ENCODE measurements at regions not wholly inside any gene's neighbourhood (a gene's known extent, or its start where the extent isn't known, plus 50 kb on each side); places are given as distances from the start of the nearest gene placed in this dataset.

DNA sequence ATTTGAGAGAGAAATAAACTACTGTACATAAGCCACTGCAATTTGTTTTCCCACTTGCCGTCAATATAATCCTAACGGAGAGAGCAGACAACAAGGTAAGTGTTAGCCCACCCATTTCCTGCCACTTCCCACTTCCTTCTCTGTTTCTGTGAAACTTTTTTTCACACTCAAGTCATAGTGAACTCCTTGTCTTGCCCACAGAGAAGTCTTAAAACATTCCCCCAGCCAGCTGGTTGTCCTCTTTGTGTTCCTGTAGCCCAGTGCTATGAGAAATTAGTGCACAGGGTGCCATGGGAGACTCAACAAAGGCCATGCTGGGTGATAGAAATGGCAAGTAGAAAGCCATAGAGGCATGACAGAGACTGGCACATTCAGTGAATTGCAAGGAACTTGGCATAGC, 208.6 kb downstream of the BLID start:
- TF ChIP-seq EZH2 (IDR thresholded peaks at IDR 0.05; ENCODE audit: insufficient read depth, low read length), result no peak
- TF ChIP-seq, protein P1, sequence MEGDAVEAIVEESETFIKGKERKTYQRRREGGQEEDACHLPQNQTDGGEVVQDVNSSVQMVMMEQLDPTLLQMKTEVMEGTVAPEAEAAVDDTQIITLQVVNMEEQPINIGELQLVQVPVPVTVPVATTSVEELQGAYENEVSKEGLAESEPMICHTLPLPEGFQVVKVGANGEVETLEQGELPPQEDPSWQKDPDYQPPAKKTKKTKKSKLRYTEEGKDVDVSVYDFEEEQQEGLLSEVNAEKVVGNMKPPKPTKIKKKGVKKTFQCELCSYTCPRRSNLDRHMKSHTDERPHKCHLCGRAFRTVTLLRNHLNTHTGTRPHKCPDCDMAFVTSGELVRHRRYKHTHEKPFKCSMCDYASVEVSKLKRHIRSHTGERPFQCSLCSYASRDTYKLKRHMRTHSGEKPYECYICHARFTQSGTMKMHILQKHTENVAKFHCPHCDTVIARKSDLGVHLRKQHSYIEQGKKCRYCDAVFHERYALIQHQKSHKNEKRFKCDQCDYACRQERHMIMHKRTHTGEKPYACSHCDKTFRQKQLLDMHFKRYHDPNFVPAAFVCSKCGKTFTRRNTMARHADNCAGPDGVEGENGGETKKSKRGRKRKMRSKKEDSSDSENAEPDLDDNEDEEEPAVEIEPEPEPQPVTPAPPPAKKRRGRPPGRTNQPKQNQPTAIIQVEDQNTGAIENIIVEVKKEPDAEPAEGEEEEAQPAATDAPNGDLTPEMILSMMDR (IDR thresholded peaks at IDR 0.05; ENCODE audit: insufficient read depth, low read depth, low read length), result no peak

All from astrocyte (in vitro differentiated cells and primary cell).